K562 (cell line): ENCODE measurements at regions not wholly inside any gene's neighbourhood (a gene's known extent, or its start where the extent isn't known, plus 50 kb on each side); places are given as distances from the start of the nearest gene placed in this dataset.

Experiments used
- ATAC-seq: fragments of 200-7000 bp; cut with Tn5 transposase; 3 replicates; pipeline ENCODE4 v1.9.1; 2020; ENCODE audit warnings: moderate library complexity
- BruUV-seq: library from RNA; stranded (reverse); fragments of 400-500 nt; replicated peaks from 2 replicates; lab custom pipeline; 2021; lab: Mats Ljungman, UMichigan
- CTCF ChIA-PET: fragments of 300-600 bp; formaldehyde crosslinking; extraction: SDS; loops from one replicate; lab custom pipeline; 2021; ENCODE audit warnings: low intra/inter-chr PET ratio; lab: Yijun Ruan, JAX
- POLR2A ChIA-PET: fragments of 300-600, 350-650 bp; sonication (Branson Sonifier 250); formaldehyde crosslinking; extraction: SDS; loops from one replicate; lab custom pipeline; 2021; ENCODE audit warnings: antibody characterized with exemption, inconsistent platforms; lab: Yijun Ruan, JAX
- DNase-seq, 4 experiments: peaks; one replicate each; pipeline versions ENCODE4 v3.0.0 to v3.0.0-alpha.2; 2011 to 2018; ENCODE audit warnings: low spot score in 3 of 4, mixed read lengths in 3 of 4; ENCODE audit errors: extremely low read depth in 1 of 4
- FAIRE-seq: peaks from 2 replicates; lab custom pipeline; 2011; peaks lifted over from hg19 to GRCh38; lab: Jason Lieb, UNC
- H2AFZ ChIP-seq: 2 replicates; pipeline ENCODE4 v1.6.0; 2011; ENCODE audit warnings: low read depth, low read length, control low read depth, inconsistent platforms
- H3K27ac ChIP-seq: fragments of 200-600 bp; 3 replicates; pipeline ENCODE4 v1.8.0; 2011; ENCODE audit warnings: low read depth, mild to moderate bottlenecking, control low read depth, inconsistent platforms, low read length, moderate library complexity, mixed read lengths; ENCODE audit errors: extremely low read depth
- H3K27me3 ChIP-seq, 2 experiments: fragments of 300-600 bp in 1 of 2; 2 replicates in 1 of 2; 3 replicates in 1 of 2; pipeline versions ENCODE4 v1.6.0 to v1.8.0; 2011; ENCODE audit warnings: inconsistent platforms in 2 of 2, low read length in 2 of 2, mild to moderate bottlenecking in 1 of 2, mixed read lengths in 1 of 2, moderate library complexity in 1 of 2; ENCODE audit not compliant: control insufficient read depth in 2 of 2, insufficient read depth in 2 of 2
- H3K36me3 ChIP-seq: fragments of 300-600 bp; 3 replicates; pipeline ENCODE4 v1.8.0; 2011; ENCODE audit warnings: mild to moderate bottlenecking, low read length, inconsistent platforms; ENCODE audit not compliant: control insufficient read depth, insufficient read depth
- H3K4me1 ChIP-seq, 2 experiments: fragments of 200-600 bp in 1 of 2; replicated peaks in 1 of 2; 2 replicates in 1 of 2; 3 replicates in 1 of 2; pipeline versions ENCODE4 v1.5.1 to v1.8.0; 2011; ENCODE audit warnings: inconsistent platforms in 2 of 2, low read length in 2 of 2, mild to moderate bottlenecking in 1 of 2, mixed read lengths in 1 of 2, moderate library complexity in 1 of 2; ENCODE audit not compliant: control insufficient read depth in 2 of 2, insufficient read depth in 2 of 2
- H3K4me2 ChIP-seq: 2 replicates; pipeline ENCODE4 v1.6.1; 2011; ENCODE audit warnings: low read length, control low read depth, inconsistent platforms, mixed read lengths; ENCODE audit not compliant: insufficient read depth
- H3K4me3 ChIP-seq: fragments of 200-600 bp; sonication (generic), shearing (Covaris generic); 2 replicates; pipeline ENCODE4 v1.5.1; 2016; ENCODE audit warnings: control low read depth, inconsistent platforms
- H3K79me2 ChIP-seq: fragments of 200-600 bp; 3 replicates; pipeline ENCODE4 v1.8.0; 2011; ENCODE audit warnings: low read length, inconsistent platforms; ENCODE audit not compliant: control insufficient read depth, insufficient read depth
- H3K9ac ChIP-seq, 2 experiments: 2 replicates each; pipeline versions ENCODE4 v1.6.0 to v1.6.1; 2011; ENCODE audit warnings: low read depth in 2 of 2, low read length in 2 of 2, control low read depth in 1 of 2, inconsistent platforms in 1 of 2, mild to moderate bottlenecking in 1 of 2, mixed read lengths in 1 of 2; ENCODE audit not compliant: insufficient read depth in 1 of 2
- H3K9me1 ChIP-seq: one replicate; pipeline ENCODE4 v1.6.0; 2011; ENCODE audit warnings: inconsistent platforms, mild to moderate bottlenecking, low read length, moderate library complexity; ENCODE audit not compliant: control insufficient read depth, insufficient read depth
- H3K9me3 ChIP-seq: replicated peaks from 2 replicates; pipeline ENCODE4 v1.5.1; 2011; ENCODE audit warnings: low read depth, low read length, inconsistent platforms; ENCODE audit not compliant: control insufficient read depth, insufficient read depth
- H4K20me1 ChIP-seq: replicated peaks from 2 replicates; pipeline ENCODE4 v1.6.1; 2011; ENCODE audit warnings: low read length, inconsistent platforms, mixed read lengths; ENCODE audit not compliant: control insufficient read depth, insufficient read depth
- ARNT ChIP-seq, 2 experiments: fragments of 450-650 bp; IDR thresholded peaks; 2 replicates each; pipeline ENCODE4 v1.6.1; 2016; ENCODE audit warnings: mild to moderate bottlenecking in 1 of 2
- BACH1 ChIP-seq: fragments of 200-800 bp; sonication (Bioruptor generic); IDR thresholded peaks from 2 replicates; pipeline ENCODE4 v1.6.1; 2016; ENCODE audit warnings: missing genetic modification characterization, missing compliant biosample characterization
- CTCFL ChIP-seq: IDR thresholded peaks from 2 replicates; pipeline ENCODE4 v1.6.1; 2011; ENCODE audit warnings: borderline replicate concordance, low read depth, mild to moderate bottlenecking, moderate library complexity, low read length; ENCODE audit not compliant: insufficient read depth, poor library complexity, severe bottlenecking
- FOXO4 ChIP-seq: fragments of 450-650 bp; formaldehyde crosslinking; IDR thresholded peaks from 2 replicates; pipeline ENCODE4 v1.4.0; 2020; ENCODE audit warnings: mild to moderate bottlenecking, moderate library complexity
- LEF1 ChIP-seq: fragments of 450-650 bp; IDR thresholded peaks from 2 replicates; pipeline ENCODE4 v1.6.1; 2016; ENCODE audit warnings: mild to moderate bottlenecking
- NFE2 ChIP-seq: IDR thresholded peaks from 2 replicates; pipeline ENCODE4 v1.6.1; 2014; ENCODE audit warnings: antibody characterized with exemption, low read depth
- NR3C1 ChIP-seq: sonication (generic); formaldehyde crosslinking; IDR thresholded peaks from 2 replicates; pipeline ENCODE4 v1.8.1; 2022; ENCODE audit warnings: missing genetic modification reagents
- POLR2H ChIP-seq: IDR thresholded peaks from 2 replicates; pipeline ENCODE4 v1.6.1; 2016; ENCODE audit warnings: missing genetic modification characterization, low read depth, mild to moderate bottlenecking, control low read depth, missing compliant biosample characterization, moderate library complexity
- RAD21 ChIP-seq, 2 experiments: fragments of 250-450 bp in 1 of 2; fragments of 450-650 bp in 1 of 2; sonication (Bioruptor Pico) in 1 of 2; formaldehyde crosslinking in 1 of 2; IDR thresholded peaks in 1 of 2; conservative IDR thresholded peaks in 1 of 2; 2 replicates each; pipeline versions ENCODE4 v1.4.0 to v1.8.0; 2020 to 2022; ENCODE audit warnings: mild to moderate bottlenecking in 2 of 2, moderate library complexity in 1 of 2
- RBM15 ChIP-seq: fragments of 200-400 bp; formaldehyde crosslinking; IDR thresholded peaks from 2 replicates; pipeline ENCODE4 v1.6.1; 2018; ENCODE audit warnings: mild to moderate bottlenecking, low read length, moderate library complexity; ENCODE audit not compliant: insufficient read depth
- SMARCC2 ChIP-seq: fragments of 450-650 bp; IDR thresholded peaks from 2 replicates; pipeline ENCODE4 v1.6.1; 2017; ENCODE audit warnings: antibody characterized with exemption, moderate library complexity, mild to moderate bottlenecking, low read depth
- ZNF445 ChIP-seq: fragments of 250-450 bp; sonication (Bioruptor Pico); IDR thresholded peaks from 2 replicates; pipeline ENCODE4 v1.4.0; 2020; ENCODE audit warnings: low read depth, mild to moderate bottlenecking, moderate library complexity
- WGBS: fragments of 100-300 bp; shearing (Covaris generic); methylation state at CpG from one replicate; pipeline ENCODE4 v1.1.6; 2016; ENCODE audit warnings: low coverage, mixed read lengths; ENCODE audit not compliant: insufficient coverage; ENCODE audit errors: missing lambda C conversion rate; 5-methylcytosine and 5-hydroxymethylcytosine counted together
- in situ Hi-C: fragments of 300-500 bp; cut with MboI; formaldehyde crosslinking; loops from 4 replicates; pipeline ENCODE4 v1.15.0; 2018; ENCODE audit warnings: inconsistent platforms, mixed read lengths
- intact Hi-C: fragments of 100-400 bp; cut with micrococcal nuclease; formaldehyde crosslinking; loops from 2 replicates; pipeline ENCODE4 v1.14.2; 2022

GRCh38 chr11:111049131-111049530 lies 196.4 kb upstream of the POU2AF2 start:
- DNase-seq (no peak), ATAC-seq (no peak), FAIRE-seq (no peak)
- CTCF ChIA-PET: no interaction called here
- Histone ChIP-seq H3K79me2 (no peaks in the 10 kb centered on the region), H3K9ac (no peak overlapping the region), H3K4me2 (no peak overlapping the region), H3K27ac (no peak overlapping the region), H2AFZ (no peak overlapping the region), H3K4me3 (no peak overlapping the region), H4K20me1 (no peaks in the 10 kb centered on the region), H3K4me1 (no peaks in the 10 kb centered on the region), H3K36me3 (no peaks in the 10 kb centered on the region), H3K27me3 (no peaks in the 10 kb centered on the region), H3K9me3 (no peaks in the 10 kb centered on the region), H3K9me1 (no peaks in the 10 kb centered on the region)
- in situ Hi-C loops (no loop called here), intact Hi-C loops (no loop called here)
- no peak for TF ChIP-seq ZNF445 (CRISPR knock-in tag)
- no peak for TF ChIP-seq RAD21 (CRISPR knock-in tag; conservative IDR thresholded peaks at IDR 0.05 in 1 of 2, IDR thresholded peaks at IDR 0.05 in 1 of 2)
- no peak for TF ChIP-seq FOXO4 (CRISPR knock-in tag)
- no peak for TF ChIP-seq RBM15
- TF ChIP-seq POLR2H: no peak
- no peak for TF ChIP-seq NR3C1
- no peak for TF ChIP-seq CTCFL
- TF ChIP-seq ARNT (IDR thresholded peaks at IDR 0.05): no peak
- TF ChIP-seq SMARCC2: no peak
- TF ChIP-seq BACH1 (tag): no peak
- no peak for TF ChIP-seq LEF1
- TF ChIP-seq NFE2: no peak
- 0% methylated on average over 4 of the region's 4 CpGs for WGBS
- POLR2A ChIA-PET: no interaction called here
- BruUV-seq: no TSS peak
